ENCODE measurements at regions not wholly inside any gene's neighbourhood (a gene's known extent, or its start where the extent isn't known, plus 50 kb on each side); places are given as distances from the start of the nearest gene placed in this dataset.

- H3K4me3 ChIP-seq: no peak overlapping the region
- no peaks in the 10 kb centered on the region for H3K9me3 ChIP-seq
- no peak for FAIRE-seq
- DNase-seq: no peak
- intact Hi-C loops (cut with DNase I): no loop called here
- peaks cover 0 to 4% (median 0%) of the 10 kb centered on the region in 4 donors for H3K27me3 ChIP-seq
- 51 to 70% methylated on average over 8 of the region's 8 CpGs for WGBS, 2 donors
- no peaks in the 10 kb centered on the region for H3K36me3 ChIP-seq
- no peaks in the 10 kb centered on the region for H3K4me1 ChIP-seq
- no peak overlapping the region for H3K27ac ChIP-seq
- no peak for TF ChIP-seq CTCF (IDR thresholded peaks at IDR 0.05)
- no peak for ATAC-seq
Measured at GRCh38 chr5:5688194-5688924, 265.9 kb downstream of the ICE1 start.

GRCh38 chr5:5687113-5687512 is 264.6 kb downstream of the ICE1 start:
- WGBS, 2 donors: 56 to 84% methylated on average over 2 of the region's 2 CpGs
- H3K27me3 ChIP-seq: no peaks in the 10 kb centered on the region
- no peak for TF ChIP-seq CTCF (IDR thresholded peaks at IDR 0.05)
- FAIRE-seq: no peak
- no peak for DNase-seq
- no peak overlapping the region for H3K4me3 ChIP-seq
- H3K9me3 ChIP-seq: no peaks in the 10 kb centered on the region
- ATAC-seq: no peak
- H3K27ac ChIP-seq: no peak overlapping the region
- no peaks in the 10 kb centered on the region for H3K4me1 ChIP-seq
- intact Hi-C loops (cut with DNase I): no loop called here
- no peaks in the 10 kb centered on the region for H3K36me3 ChIP-seq

GRCh38 chr5:5686356-5686755 is 263.9 kb downstream of the ICE1 start:
- Histone ChIP-seq H3K4me1 (no peaks in the 10 kb centered on the region), H3K27ac (no peak overlapping the region), H3K9me3 (no peaks in the 10 kb centered on the region), H3K4me3 (no peak overlapping the region), H3K36me3 (no peaks in the 10 kb centered on the region), H3K27me3 (no peaks in the 10 kb centered on the region)
- intact Hi-C loops (cut with DNase I): no loop called here
- ATAC-seq (no peak), DNase-seq (no peak), FAIRE-seq (no peak)
- 64 to 79% methylated on average over 6 of the region's 6 CpGs for WGBS, 2 donors
- TF ChIP-seq CTCF (IDR thresholded peaks at IDR 0.05): no peak

- FAIRE-seq: no peak
- WGBS, 2 donors: 59 to 67% methylated on average over 3 of the region's 3 CpGs
- intact Hi-C loops (cut with DNase I): no loop called here
Measured at GRCh38 chr5:5685737-5686136, 263.3 kb downstream of the ICE1 start.

More at GRCh38 chr5:5685737-5686136, 263.3 kb downstream of the ICE1 start:
- no peak overlapping the region for H3K27ac ChIP-seq
- H3K36me3 ChIP-seq: no peaks in the 10 kb centered on the region
- no peak for DNase-seq
- TF ChIP-seq CTCF (IDR thresholded peaks at IDR 0.05): no peak
- ATAC-seq: no peak
- no peak overlapping the region for H3K4me3 ChIP-seq
- no peaks in the 10 kb centered on the region for H3K4me1 ChIP-seq
- H3K9me3 ChIP-seq: no peaks in the 10 kb centered on the region
- H3K27me3 ChIP-seq: no peaks in the 10 kb centered on the region
